ENCODE measurements at regions not wholly inside any gene's neighbourhood (a gene's known extent, or its start where the extent isn't known, plus 50 kb on each side); places are given as distances from the start of the nearest gene placed in this dataset.

GRCh38 chr13:30025351-30025750 lies 174.9 kb upstream of the UBL3 start:
- no peaks in the 10 kb centered on the region for H3K9me3 Mint-ChIP-seq (ENCODE audit: insufficient read depth)
- H3K4me2 ChIP-seq (replicated peaks; ENCODE audit: low read depth, low read length, poor library complexity, severe bottlenecking) = no peak overlapping the region
- H3K27ac ChIP-seq (ENCODE audit: low read length in 2 of 2) = no peak overlapping the region
- H3K36me3 ChIP-seq (replicated peaks in 1 of 2; ENCODE audit: control extremely low read depth in 1 of 2, control insufficient read depth in 1 of 2, extremely low read depth in 1 of 2, insufficient read depth in 2 of 2, low read length in 1 of 2) = no peaks in the 10 kb centered on the region
- no peaks in the 10 kb centered on the region for H3K27me3 ChIP-seq (replicated peaks in 1 of 4; ENCODE audit: control extremely low read depth in 1 of 4, control insufficient read depth in 3 of 4, insufficient read depth in 4 of 4, low read length in 3 of 4)
- no peaks in the 10 kb centered on the region for H3K9me3 ChIP-seq (ENCODE audit: control extremely low read depth in 1 of 3, control insufficient read depth in 2 of 3, insufficient read depth in 1 of 3, low read length in 2 of 3)
- ChIA-PET CTCF (no interaction called here), POLR2A (no interaction called here)
- H4K20me1 ChIP-seq (ENCODE audit: control insufficient read depth, insufficient read depth, low read length, poor library complexity, severe bottlenecking) = no peaks in the 10 kb centered on the region
- H3K27me3 Mint-ChIP-seq = peaks cover 8% of the 10 kb centered on the region
- intact Hi-C loops (cut with micrococcal nuclease) = no loop called here
- WGBS (ENCODE audit: insufficient coverage) = no CpG with 5 or more reads among the region's 1 CpG
- no peak overlapping the region for H3K4me3 Mint-ChIP-seq
- no peaks in the 10 kb centered on the region for H3K79me2 ChIP-seq (ENCODE audit: control insufficient read depth, insufficient read depth, low read length)
- TF ChIP-seq EZH2 (IDR thresholded peaks at IDR 0.05; ENCODE audit: borderline replicate concordance, insufficient read depth, low read depth, low read length, poor library complexity, severe bottlenecking) (no peak), CTCF (IDR thresholded peaks at IDR 0.05) (no peak)
- H3K4me1 ChIP-seq (ENCODE audit: control insufficient read depth in 2 of 2, insufficient read depth in 2 of 2, low read length in 2 of 2) = no peaks in the 10 kb centered on the region
- H3K4me3 ChIP-seq (ENCODE audit: control extremely low read depth in 1 of 5, extremely low read depth in 1 of 5, insufficient read depth in 1 of 5, low read depth in 2 of 5, low read length in 4 of 5) = no peak overlapping the region
- no peak overlapping the region for H3K27ac Mint-ChIP-seq
- DNase-seq = no peak
- ATAC-seq (ENCODE audit: low read depth) = no peak
- no peak overlapping the region for H3K9ac ChIP-seq (ENCODE audit: low read length)
- H3K4me1 Mint-ChIP-seq = no peaks in the 10 kb centered on the region
- no peak overlapping the region for H2AFZ ChIP-seq (ENCODE audit: insufficient read depth, low read depth, low read length, poor library complexity, severe bottlenecking)

GRCh38 chr13:30024125-30024865 lies 173.9 kb upstream of the UBL3 start:
- H3K4me3 Mint-ChIP-seq = no peak overlapping the region
- ATAC-seq (ENCODE audit: low read depth) (no peak), DNase-seq (no peak)
- no peak overlapping the region for H3K4me2 ChIP-seq (replicated peaks; ENCODE audit: low read depth, low read length, poor library complexity, severe bottlenecking)
- H3K36me3 ChIP-seq (replicated peaks in 1 of 2; ENCODE audit: control extremely low read depth in 1 of 2, control insufficient read depth in 1 of 2, extremely low read depth in 1 of 2, insufficient read depth in 2 of 2, low read length in 1 of 2) = no peaks in the 10 kb centered on the region
- intact Hi-C loops (cut with micrococcal nuclease) = no loop called here
- ChIA-PET POLR2A (no interaction called here), CTCF (no interaction called here)
- H3K9ac ChIP-seq (ENCODE audit: low read length) = no peak overlapping the region
- 100% methylated on average over 7 of the region's 8 CpGs for WGBS (ENCODE audit: insufficient coverage)
- TF ChIP-seq CTCF (IDR thresholded peaks at IDR 0.05) (no peak), EZH2 (IDR thresholded peaks at IDR 0.05; ENCODE audit: borderline replicate concordance, insufficient read depth, low read depth, low read length, poor library complexity, severe bottlenecking) (no peak)
- no peaks in the 10 kb centered on the region for H3K9me3 Mint-ChIP-seq (ENCODE audit: insufficient read depth)
- no peaks in the 10 kb centered on the region for H4K20me1 ChIP-seq (ENCODE audit: control insufficient read depth, insufficient read depth, low read length, poor library complexity, severe bottlenecking)
- no peak overlapping the region for H3K27ac ChIP-seq (ENCODE audit: low read length in 2 of 2)
- H3K27ac Mint-ChIP-seq = no peak overlapping the region
- no peaks in the 10 kb centered on the region for H3K79me2 ChIP-seq (ENCODE audit: control insufficient read depth, insufficient read depth, low read length)
- H3K9me3 ChIP-seq (ENCODE audit: control extremely low read depth in 1 of 3, control insufficient read depth in 2 of 3, insufficient read depth in 1 of 3, low read length in 2 of 3) = no peaks in the 10 kb centered on the region
- H2AFZ ChIP-seq (ENCODE audit: insufficient read depth, low read depth, low read length, poor library complexity, severe bottlenecking) = no peak overlapping the region
- H3K27me3 Mint-ChIP-seq = peaks cover 15% of the 10 kb centered on the region
- no peaks in the 10 kb centered on the region for H3K27me3 ChIP-seq (replicated peaks in 1 of 4; ENCODE audit: control extremely low read depth in 1 of 4, control insufficient read depth in 3 of 4, insufficient read depth in 4 of 4, low read length in 3 of 4)
- H3K4me3 ChIP-seq (ENCODE audit: control extremely low read depth in 1 of 5, extremely low read depth in 1 of 5, insufficient read depth in 1 of 5, low read depth in 2 of 5, low read length in 4 of 5) = no peak overlapping the region
- H3K4me1 Mint-ChIP-seq = no peaks in the 10 kb centered on the region
- H3K4me1 ChIP-seq (ENCODE audit: control insufficient read depth in 2 of 2, insufficient read depth in 2 of 2, low read length in 2 of 2) = no peaks in the 10 kb centered on the region

All from B cell (primary cell).